SK-N-SH (cell line): ENCODE measurements at regions not wholly inside any gene's neighbourhood (a gene's known extent, or its start where the extent isn't known, plus 50 kb on each side); places are given as distances from the start of the nearest gene placed in this dataset.
A peak's percentile ranks its signal among the peaks of the same experiment; 100 is the strongest.

Experiments used
- CTCF ChIA-PET: fragments of 300-600, 350-600 bp; formaldehyde crosslinking; extraction: SDS; loops from one replicate; lab custom pipeline; 2021; lab: Yijun Ruan, JAX
- POLR2A ChIA-PET: fragments of 350-600 bp; sonication (Branson Sonifier 250); formaldehyde crosslinking; extraction: SDS; loops from one replicate; lab custom pipeline; 2020; ENCODE audit warnings: antibody characterized with exemption, inconsistent platforms; lab: Yijun Ruan, JAX
- DNase-seq: peaks from one replicate; pipeline ENCODE4 v3.0.0; 2012
- H2AFZ ChIP-seq: fragments of 200-600 bp; sonication (generic); 2 replicates; pipeline ENCODE4 v1.8.1; 2016; ENCODE audit warnings: antibody characterized with exemption, mild to moderate bottlenecking, low read depth
- H3F3A ChIP-seq: fragments of 200-600 bp; sonication (generic); replicated peaks from 2 replicates; pipeline ENCODE3; 2016; ENCODE audit warnings: antibody characterized with exemption, mild to moderate bottlenecking; ENCODE audit not compliant: insufficient read depth
- H3K27ac ChIP-seq, 2 experiments: fragments of 200-500 bp in 1 of 2; fragments of 200-600 bp in 1 of 2; sonication (Bioruptor generic) in 1 of 2; sonication (generic), shearing (Covaris generic) in 1 of 2; 2 replicates each; pipeline versions ENCODE4 v1.5.1 to v1.6.1; 2014 to 2016; ENCODE audit warnings: low read depth in 2 of 2, inconsistent platforms in 1 of 2, low read length in 1 of 2, mild to moderate bottlenecking in 1 of 2, mixed read lengths in 1 of 2
- H3K27me3 ChIP-seq: fragments of 200-600 bp; sonication (generic), shearing (Covaris generic); 2 replicates; pipeline ENCODE4 v1.6.1; 2016; ENCODE audit warnings: mixed run types; ENCODE audit not compliant: insufficient read depth
- H3K36me3 ChIP-seq, 2 experiments: fragments of 200-500 bp in 1 of 2; fragments of 200-600 bp in 1 of 2; sonication (Bioruptor generic) in 1 of 2; sonication (generic) in 1 of 2; replicated peaks in 1 of 2; 2 replicates each; pipeline versions ENCODE3 to v1.5.1; 2014 to 2016; ENCODE audit warnings: low read length in 1 of 2, mild to moderate bottlenecking in 1 of 2; ENCODE audit not compliant: insufficient read depth in 2 of 2, control insufficient read depth in 1 of 2
- H3K4me1 ChIP-seq, 2 experiments: fragments of 200-500 bp in 1 of 2; fragments of 200-600 bp in 1 of 2; sonication (Bioruptor generic) in 1 of 2; sonication (generic), shearing (Covaris generic) in 1 of 2; 2 replicates each; pipeline versions ENCODE4 v1.5.1 to v1.6.1; 2014 to 2016; ENCODE audit warnings: low read depth in 1 of 2, low read length in 1 of 2, mixed run types in 1 of 2; ENCODE audit not compliant: insufficient read depth in 2 of 2, control insufficient read depth in 1 of 2
- H3K4me2 ChIP-seq: fragments of 200-600 bp; sonication (generic), shearing (Covaris generic); 2 replicates; pipeline ENCODE4 v1.6.1; 2017; ENCODE audit warnings: mixed run types
- H3K4me3 ChIP-seq, 2 experiments: fragments of 200-500 bp in 1 of 2; fragments of 200-600 bp in 1 of 2; sonication (Bioruptor generic) in 1 of 2; sonication (generic), shearing (Covaris generic) in 1 of 2; 2 replicates each; pipeline versions ENCODE4 v1.5.1 to v1.8.1; 2014 to 2016; ENCODE audit warnings: low read depth in 2 of 2, inconsistent platforms in 1 of 2, low read length in 1 of 2, mild to moderate bottlenecking in 1 of 2, mixed read lengths in 1 of 2, moderate library complexity in 1 of 2
- H3K79me2 ChIP-seq: fragments of 200-600 bp; sonication (generic); 2 replicates; pipeline ENCODE4 v1.8.1; 2017; ENCODE audit warnings: mild to moderate bottlenecking; ENCODE audit not compliant: insufficient read depth
- H3K9ac ChIP-seq: fragments of 200-600 bp; sonication (generic); 2 replicates; pipeline ENCODE4 v1.6.1; 2017; ENCODE audit warnings: mixed run types
- H3K9me2 ChIP-seq: fragments of 200-600 bp; sonication (generic); 2 replicates; pipeline ENCODE4 v1.6.1; 2017; ENCODE audit warnings: mixed run types
- H3K9me3 ChIP-seq: fragments of 200-600 bp; sonication (generic); 2 replicates; pipeline ENCODE4 v1.6.1; 2017; ENCODE audit warnings: mixed run types, mild to moderate bottlenecking, moderate library complexity
- H4K20me1 ChIP-seq: fragments of 200-600 bp; sonication (generic); 2 replicates; pipeline ENCODE4 v1.6.1; 2017; ENCODE audit warnings: mild to moderate bottlenecking, mixed run types; ENCODE audit not compliant: insufficient read depth
- EP300 ChIP-seq, 2 experiments: IDR thresholded peaks; 2 replicates each; pipeline versions ENCODE4 v1.4.0 to v1.6.1; 2012; ENCODE audit warnings: borderline replicate concordance in 1 of 2, low read depth in 1 of 2, low read length in 1 of 2
- FOXJ3 ChIP-seq: sonication (generic); formaldehyde crosslinking; IDR thresholded peaks from 2 replicates; pipeline ENCODE4 v1.5.1; 2020; ENCODE audit warnings: mild to moderate bottlenecking, missing genetic modification reagents
- MEF2A ChIP-seq: IDR thresholded peaks from 2 replicates; pipeline ENCODE4 v1.4.0; 2012; ENCODE audit warnings: low read depth, borderline replicate concordance
- MXI1 ChIP-seq: IDR thresholded peaks from 2 replicates; pipeline ENCODE4 v1.6.1; 2012; ENCODE audit warnings: mild to moderate bottlenecking, low read depth, low read length, improper control_type of control experiment
- POLR2AphosphoS5 ChIP-seq: IDR thresholded peaks from 2 replicates; pipeline ENCODE4 v1.6.1; 2012; ENCODE audit warnings: low read depth, low read length
- RFX5 ChIP-seq: IDR thresholded peaks from 2 replicates; pipeline ENCODE4 v1.6.1; 2012; ENCODE audit warnings: mild to moderate bottlenecking, improper control_type of control experiment, low read length
- SIN3A ChIP-seq: IDR thresholded peaks from 2 replicates; pipeline ENCODE4 v1.6.1; 2012; ENCODE audit warnings: low read depth, mild to moderate bottlenecking, low read length, moderate library complexity, borderline replicate concordance
- SMC3 ChIP-seq: IDR thresholded peaks from 2 replicates; pipeline ENCODE4 v1.6.1; 2012; ENCODE audit warnings: low read depth, low read length, improper control_type of control experiment
- YY1 ChIP-seq: IDR thresholded peaks from 2 replicates; pipeline ENCODE4 v1.4.0; 2012; ENCODE audit warnings: low read depth, mild to moderate bottlenecking
- WGBS: methylation state at CpG from one replicate; pipeline ENCODE4 v1.1.6; 2017; ENCODE audit warnings: low lambda C conversion rate; 5-methylcytosine and 5-hydroxymethylcytosine counted together
- TF ChIP-seq, protein P1 (sequence below): IDR thresholded peaks from 2 replicates; pipeline ENCODE4 v1.4.0; 2012; ENCODE audit warnings: low read depth, borderline replicate concordance
- TF ChIP-seq, protein P2 (sequence below): fragments of 150-350 bp; IDR thresholded peaks from 2 replicates; pipeline ENCODE4 v1.6.1; 2017; ENCODE audit warnings: antibody characterized with exemption, low read length, low read depth, borderline replicate concordance
- TF ChIP-seq, protein P3 (sequence below): fragments of 200-600 bp; sonication (generic); IDR thresholded peaks from 2 replicates; pipeline ENCODE4 v1.6.1; 2017; ENCODE audit warnings: antibody characterized with exemption, mild to moderate bottlenecking, moderate library complexity
- TF ChIP-seq, protein P4 (sequence below): IDR thresholded peaks from 2 replicates; pipeline ENCODE4; 2012
- TF ChIP-seq, protein P5 (sequence below): IDR thresholded peaks from 2 replicates; pipeline ENCODE4 v1.4.0; 2012; ENCODE audit warnings: low read depth, borderline replicate concordance
- TF ChIP-seq, protein P6 (sequence below): IDR thresholded peaks from 2 replicates; pipeline ENCODE4 v1.6.1; 2012; ENCODE audit warnings: mild to moderate bottlenecking, low read depth, low read length, moderate library complexity

DNA sequence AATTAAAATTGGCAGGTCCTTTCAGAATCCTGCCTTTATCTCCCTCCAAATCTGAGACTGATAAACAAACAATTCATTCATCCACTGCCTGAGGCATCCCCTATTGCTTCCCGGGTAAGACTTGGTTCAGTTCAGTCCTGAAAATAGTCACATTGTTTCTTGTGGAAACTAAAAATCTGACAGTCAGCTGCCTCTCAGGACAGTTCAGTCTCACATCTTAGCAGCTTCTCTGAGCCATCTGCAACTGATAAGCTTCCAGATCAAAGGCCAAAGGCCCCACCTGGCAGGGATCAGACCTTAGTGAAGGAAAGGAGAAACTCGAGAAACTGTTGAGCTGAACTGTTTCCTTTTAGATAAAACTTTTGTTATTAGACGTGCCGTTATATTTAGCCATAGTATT, 264.5 kb downstream of the IL15 start:
- WGBS, result 82% methylated on average over 4 of the region's 4 CpGs
- CTCF ChIA-PET, result interaction anchor here (1.2 kb wide), 1 partner anchor 9 kb away, joined by 4 read pairs; no protein-coding TSS in a partner anchor

More for the DNA sequence above, 264.5 kb downstream of the IL15 start:
- Histone ChIP-seq H3K9ac (no peak overlapping the region), H3K9me3 (no peaks in the 10 kb centered on the region), H3K4me3 (no peak overlapping the region), H3K4me1 (0 out of 4 replicates have a peak, but pooled peaks cover 0 to 5% of the 10 kb centered on the region in 2 experiments), H3K79me2 (no peaks in the 10 kb centered on the region), H3K9me2 (no peaks in the 10 kb centered on the region), H3K4me2 (no peak overlapping the region), H2AFZ (0 out of 2 replicates have a peak overlapping the region, but pooled peaks have one; percentile 2), H3K36me3 (no peaks in the 10 kb centered on the region), H3K27ac (no peak overlapping the region), H3K27me3 (no peaks in the 10 kb centered on the region), H4K20me1 (no peaks in the 10 kb centered on the region), H3F3A (no peaks in the 10 kb centered on the region)
- TF ChIP-seq, protein P1, sequence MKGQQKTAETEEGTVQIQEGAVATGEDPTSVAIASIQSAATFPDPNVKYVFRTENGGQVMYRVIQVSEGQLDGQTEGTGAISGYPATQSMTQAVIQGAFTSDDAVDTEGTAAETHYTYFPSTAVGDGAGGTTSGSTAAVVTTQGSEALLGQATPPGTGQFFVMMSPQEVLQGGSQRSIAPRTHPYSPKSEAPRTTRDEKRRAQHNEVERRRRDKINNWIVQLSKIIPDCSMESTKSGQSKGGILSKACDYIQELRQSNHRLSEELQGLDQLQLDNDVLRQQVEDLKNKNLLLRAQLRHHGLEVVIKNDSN, result no peak
- no peak for TF ChIP-seq SMC3
- TF ChIP-seq, protein P2, sequence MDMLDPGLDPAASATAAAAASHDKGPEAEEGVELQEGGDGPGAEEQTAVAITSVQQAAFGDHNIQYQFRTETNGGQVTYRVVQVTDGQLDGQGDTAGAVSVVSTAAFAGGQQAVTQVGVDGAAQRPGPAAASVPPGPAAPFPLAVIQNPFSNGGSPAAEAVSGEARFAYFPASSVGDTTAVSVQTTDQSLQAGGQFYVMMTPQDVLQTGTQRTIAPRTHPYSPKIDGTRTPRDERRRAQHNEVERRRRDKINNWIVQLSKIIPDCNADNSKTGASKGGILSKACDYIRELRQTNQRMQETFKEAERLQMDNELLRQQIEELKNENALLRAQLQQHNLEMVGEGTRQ, result no peak
- TF ChIP-seq SIN3A, result no peak
- TF ChIP-seq, protein P3, sequence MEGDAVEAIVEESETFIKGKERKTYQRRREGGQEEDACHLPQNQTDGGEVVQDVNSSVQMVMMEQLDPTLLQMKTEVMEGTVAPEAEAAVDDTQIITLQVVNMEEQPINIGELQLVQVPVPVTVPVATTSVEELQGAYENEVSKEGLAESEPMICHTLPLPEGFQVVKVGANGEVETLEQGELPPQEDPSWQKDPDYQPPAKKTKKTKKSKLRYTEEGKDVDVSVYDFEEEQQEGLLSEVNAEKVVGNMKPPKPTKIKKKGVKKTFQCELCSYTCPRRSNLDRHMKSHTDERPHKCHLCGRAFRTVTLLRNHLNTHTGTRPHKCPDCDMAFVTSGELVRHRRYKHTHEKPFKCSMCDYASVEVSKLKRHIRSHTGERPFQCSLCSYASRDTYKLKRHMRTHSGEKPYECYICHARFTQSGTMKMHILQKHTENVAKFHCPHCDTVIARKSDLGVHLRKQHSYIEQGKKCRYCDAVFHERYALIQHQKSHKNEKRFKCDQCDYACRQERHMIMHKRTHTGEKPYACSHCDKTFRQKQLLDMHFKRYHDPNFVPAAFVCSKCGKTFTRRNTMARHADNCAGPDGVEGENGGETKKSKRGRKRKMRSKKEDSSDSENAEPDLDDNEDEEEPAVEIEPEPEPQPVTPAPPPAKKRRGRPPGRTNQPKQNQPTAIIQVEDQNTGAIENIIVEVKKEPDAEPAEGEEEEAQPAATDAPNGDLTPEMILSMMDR, result no peak
- TF ChIP-seq MXI1, result no peak
- TF ChIP-seq, protein P4, sequence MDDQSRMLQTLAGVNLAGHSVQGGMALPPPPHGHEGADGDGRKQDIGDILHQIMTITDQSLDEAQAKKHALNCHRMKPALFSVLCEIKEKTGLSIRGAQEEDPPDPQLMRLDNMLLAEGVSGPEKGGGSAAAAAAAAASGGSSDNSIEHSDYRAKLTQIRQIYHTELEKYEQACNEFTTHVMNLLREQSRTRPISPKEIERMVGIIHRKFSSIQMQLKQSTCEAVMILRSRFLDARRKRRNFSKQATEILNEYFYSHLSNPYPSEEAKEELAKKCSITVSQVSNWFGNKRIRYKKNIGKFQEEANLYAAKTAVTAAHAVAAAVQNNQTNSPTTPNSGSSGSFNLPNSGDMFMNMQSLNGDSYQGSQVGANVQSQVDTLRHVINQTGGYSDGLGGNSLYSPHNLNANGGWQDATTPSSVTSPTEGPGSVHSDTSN, result no peak
- TF ChIP-seq, protein P5, sequence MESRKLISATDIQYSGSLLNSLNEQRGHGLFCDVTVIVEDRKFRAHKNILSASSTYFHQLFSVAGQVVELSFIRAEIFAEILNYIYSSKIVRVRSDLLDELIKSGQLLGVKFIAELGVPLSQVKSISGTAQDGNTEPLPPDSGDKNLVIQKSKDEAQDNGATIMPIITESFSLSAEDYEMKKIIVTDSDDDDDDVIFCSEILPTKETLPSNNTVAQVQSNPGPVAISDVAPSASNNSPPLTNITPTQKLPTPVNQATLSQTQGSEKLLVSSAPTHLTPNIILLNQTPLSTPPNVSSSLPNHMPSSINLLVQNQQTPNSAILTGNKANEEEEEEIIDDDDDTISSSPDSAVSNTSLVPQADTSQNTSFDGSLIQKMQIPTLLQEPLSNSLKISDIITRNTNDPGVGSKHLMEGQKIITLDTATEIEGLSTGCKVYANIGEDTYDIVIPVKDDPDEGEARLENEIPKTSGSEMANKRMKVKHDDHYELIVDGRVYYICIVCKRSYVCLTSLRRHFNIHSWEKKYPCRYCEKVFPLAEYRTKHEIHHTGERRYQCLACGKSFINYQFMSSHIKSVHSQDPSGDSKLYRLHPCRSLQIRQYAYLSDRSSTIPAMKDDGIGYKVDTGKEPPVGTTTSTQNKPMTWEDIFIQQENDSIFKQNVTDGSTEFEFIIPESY, result no peak
- no peak for TF ChIP-seq EP300 (IDR thresholded peaks at IDR 0.05; ENCODE audit: borderline replicate concordance in 1 of 2, low read depth in 1 of 2, low read length in 1 of 2)
- TF ChIP-seq, protein P6, sequence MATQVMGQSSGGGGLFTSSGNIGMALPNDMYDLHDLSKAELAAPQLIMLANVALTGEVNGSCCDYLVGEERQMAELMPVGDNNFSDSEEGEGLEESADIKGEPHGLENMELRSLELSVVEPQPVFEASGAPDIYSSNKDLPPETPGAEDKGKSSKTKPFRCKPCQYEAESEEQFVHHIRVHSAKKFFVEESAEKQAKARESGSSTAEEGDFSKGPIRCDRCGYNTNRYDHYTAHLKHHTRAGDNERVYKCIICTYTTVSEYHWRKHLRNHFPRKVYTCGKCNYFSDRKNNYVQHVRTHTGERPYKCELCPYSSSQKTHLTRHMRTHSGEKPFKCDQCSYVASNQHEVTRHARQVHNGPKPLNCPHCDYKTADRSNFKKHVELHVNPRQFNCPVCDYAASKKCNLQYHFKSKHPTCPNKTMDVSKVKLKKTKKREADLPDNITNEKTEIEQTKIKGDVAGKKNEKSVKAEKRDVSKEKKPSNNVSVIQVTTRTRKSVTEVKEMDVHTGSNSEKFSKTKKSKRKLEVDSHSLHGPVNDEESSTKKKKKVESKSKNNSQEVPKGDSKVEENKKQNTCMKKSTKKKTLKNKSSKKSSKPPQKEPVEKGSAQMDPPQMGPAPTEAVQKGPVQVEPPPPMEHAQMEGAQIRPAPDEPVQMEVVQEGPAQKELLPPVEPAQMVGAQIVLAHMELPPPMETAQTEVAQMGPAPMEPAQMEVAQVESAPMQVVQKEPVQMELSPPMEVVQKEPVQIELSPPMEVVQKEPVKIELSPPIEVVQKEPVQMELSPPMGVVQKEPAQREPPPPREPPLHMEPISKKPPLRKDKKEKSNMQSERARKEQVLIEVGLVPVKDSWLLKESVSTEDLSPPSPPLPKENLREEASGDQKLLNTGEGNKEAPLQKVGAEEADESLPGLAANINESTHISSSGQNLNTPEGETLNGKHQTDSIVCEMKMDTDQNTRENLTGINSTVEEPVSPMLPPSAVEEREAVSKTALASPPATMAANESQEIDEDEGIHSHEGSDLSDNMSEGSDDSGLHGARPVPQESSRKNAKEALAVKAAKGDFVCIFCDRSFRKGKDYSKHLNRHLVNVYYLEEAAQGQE, result no peak
- TF ChIP-seq YY1, result no peak
- no peak for TF ChIP-seq MEF2A
- no peak for TF ChIP-seq RFX5
- no peak for TF ChIP-seq FOXJ3 (CRISPR knock-in tag)
- TF ChIP-seq POLR2AphosphoS5, result no peak
- DNase-seq, result no peak
- POLR2A ChIA-PET, result no interaction called here
